CD4-positive, alpha-beta T cell treated with Interleukin-17A for 1 hour (primary cell): ENCODE measurements at regions not wholly inside any gene's neighbourhood (a gene's known extent, or its start where the extent isn't known, plus 50 kb on each side); places are given as distances from the start of the nearest gene placed in this dataset.
"Not testable (repeated sequence)": the region's sequence is repeated elsewhere in the genome, so short reads cannot be mapped to it uniquely, and the experiment has no call there.

Source experiments
- DNase-seq: peaks from one replicate; pipeline ENCODE4 v3.0.0-alpha.2; 2020

GRCh38 chr13:83085186-83085900 is 796.9 kb downstream of the SLITRK1 start:
- no peak for DNase-seq

- no peak for DNase-seq
These were observed 804.8 kb downstream of the SLITRK1 start for GRCh38 chr13:83077499-83077898.

- DNase-seq, result not testable (repeated sequence)
These were observed 808.3 kb downstream of the SLITRK1 start for GRCh38 chr13:83073930-83074329.

GRCh38 chr13:83065108-83065507 is 817.2 kb downstream of the SLITRK1 start:
- no peak for DNase-seq

- DNase-seq, result no peak
These were observed 825.2 kb downstream of the SLITRK1 start for GRCh38 chr13:83057119-83057518.

GRCh38 chr13:83056269-83056668 is 826.0 kb downstream of the SLITRK1 start:
- DNase-seq, result no peak

- DNase-seq, result no peak
These were observed 833.9 kb downstream of the SLITRK1 start for GRCh38 chr13:83048419-83048818.

GRCh38 chr13:83024955-83025594 is 857.2 kb downstream of the SLITRK1 start:
- no peak for DNase-seq

- no peak for DNase-seq
These were observed 858.0 kb downstream of the SLITRK1 start for GRCh38 chr13:83024232-83024631.

- no peak for DNase-seq
These were observed 862.3 kb downstream of the SLITRK1 start for GRCh38 chr13:83019986-83020385.

- DNase-seq, result no peak
These were observed 872.3 kb downstream of the SLITRK1 start for GRCh38 chr13:83009987-83010386.

- DNase-seq, result no peak
These were observed 873.9 kb downstream of the SLITRK1 start for GRCh38 chr13:83008212-83008929.

GRCh38 chr13:83007226-83007625 is 875.0 kb downstream of the SLITRK1 start:
- DNase-seq, result no peak

- no peak for DNase-seq
These were observed 879.1 kb downstream of the SLITRK1 start for GRCh38 chr13:83003185-83003584.

- no peak for DNase-seq
These were observed 888.9 kb downstream of the SLITRK1 start for GRCh38 chr13:82993417-82993816.

GRCh38 chr13:82976499-82976898 is 905.8 kb downstream of the SLITRK1 start:
- no peak for DNase-seq

- DNase-seq, result no peak
These were observed 918.8 kb downstream of the SLITRK1 start for GRCh38 chr13:82963226-82964099.

- DNase-seq, result no peak
These were observed 919.9 kb downstream of the SLITRK1 start for GRCh38 chr13:82962397-82962796.

GRCh38 chr13:82961757-82962156 is 920.5 kb downstream of the SLITRK1 start:
- DNase-seq, result no peak

GRCh38 chr13:82952336-82952735 is 929.9 kb downstream of the SLITRK1 start:
- not testable (repeated sequence) for DNase-seq

- no peak for DNase-seq
These were observed 934.6 kb downstream of the SLITRK1 start for GRCh38 chr13:82947683-82948082.

- DNase-seq, result no peak
These were observed 935.1 kb downstream of the SLITRK1 start for GRCh38 chr13:82947191-82947621.

- no peak for DNase-seq
These were observed 943.6 kb downstream of the SLITRK1 start for GRCh38 chr13:82938644-82939043.
